ENCODE measurements at regions not wholly inside any gene's neighbourhood (a gene's known extent, or its start where the extent isn't known, plus 50 kb on each side); places are given as distances from the start of the nearest gene placed in this dataset.
A peak's percentile ranks its signal among the peaks of the same experiment; 100 is the strongest.

DNA sequence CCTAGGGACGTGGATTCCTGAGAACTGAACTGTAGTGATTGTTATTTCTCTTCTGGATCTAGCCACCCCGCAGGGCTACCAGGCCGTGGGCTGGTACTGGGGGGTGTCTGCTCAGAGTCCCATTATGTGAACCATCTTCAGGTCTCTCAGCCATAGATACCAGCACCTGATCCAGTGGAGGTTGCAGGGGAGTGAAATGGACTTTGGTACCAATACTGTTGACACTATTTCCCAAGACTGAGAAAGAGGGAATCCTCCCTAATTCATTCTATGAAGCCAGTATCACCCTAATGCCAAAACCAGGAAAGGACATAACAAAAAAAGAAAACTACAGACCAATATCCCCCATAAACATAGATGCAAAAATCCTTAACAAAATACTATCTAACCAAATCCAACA, 237.0 kb upstream of the AGTR1 start:
- H3K9me3 Mint-ChIP-seq = peaks cover 16% of the 10 kb centered on the region

DNA sequence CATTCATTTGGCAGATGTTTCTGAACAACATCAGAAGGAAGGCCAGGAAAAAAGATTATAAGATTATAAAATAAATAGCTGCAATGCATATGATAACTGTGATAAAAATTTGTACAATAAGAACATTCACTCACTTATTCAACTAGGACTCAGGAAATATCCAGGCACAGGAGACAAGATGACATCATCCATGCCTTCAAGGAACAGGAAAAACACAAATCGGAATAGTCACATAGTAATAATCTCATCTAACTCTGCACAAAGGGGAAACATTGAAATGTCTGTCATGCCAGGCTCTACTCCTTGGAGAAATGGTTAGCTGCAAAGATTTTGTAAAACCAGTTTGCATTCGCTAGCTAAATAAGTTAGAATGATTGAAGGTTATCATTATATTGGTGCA, 233.5 kb upstream of the AGTR1 start:
- Mint-ChIP-seq H3K27ac (ENCODE audit: unreplicated experiment) (no peak overlapping the region), H3K4me3 (no peak overlapping the region), H3K36me3 (ENCODE audit: low read depth) (peaks cover 12% of the 10 kb centered on the region), H3K27me3 (ENCODE audit: low read depth) (no peaks in the 10 kb centered on the region), H3K9me3 (peaks cover 14% of the 10 kb centered on the region), H3K4me1 (peaks cover 44% of the 10 kb centered on the region)
- TF ChIP-seq, protein P1, sequence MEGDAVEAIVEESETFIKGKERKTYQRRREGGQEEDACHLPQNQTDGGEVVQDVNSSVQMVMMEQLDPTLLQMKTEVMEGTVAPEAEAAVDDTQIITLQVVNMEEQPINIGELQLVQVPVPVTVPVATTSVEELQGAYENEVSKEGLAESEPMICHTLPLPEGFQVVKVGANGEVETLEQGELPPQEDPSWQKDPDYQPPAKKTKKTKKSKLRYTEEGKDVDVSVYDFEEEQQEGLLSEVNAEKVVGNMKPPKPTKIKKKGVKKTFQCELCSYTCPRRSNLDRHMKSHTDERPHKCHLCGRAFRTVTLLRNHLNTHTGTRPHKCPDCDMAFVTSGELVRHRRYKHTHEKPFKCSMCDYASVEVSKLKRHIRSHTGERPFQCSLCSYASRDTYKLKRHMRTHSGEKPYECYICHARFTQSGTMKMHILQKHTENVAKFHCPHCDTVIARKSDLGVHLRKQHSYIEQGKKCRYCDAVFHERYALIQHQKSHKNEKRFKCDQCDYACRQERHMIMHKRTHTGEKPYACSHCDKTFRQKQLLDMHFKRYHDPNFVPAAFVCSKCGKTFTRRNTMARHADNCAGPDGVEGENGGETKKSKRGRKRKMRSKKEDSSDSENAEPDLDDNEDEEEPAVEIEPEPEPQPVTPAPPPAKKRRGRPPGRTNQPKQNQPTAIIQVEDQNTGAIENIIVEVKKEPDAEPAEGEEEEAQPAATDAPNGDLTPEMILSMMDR (conservative IDR thresholded peaks at IDR 0.05) = no peak
- DNase-seq (ENCODE audit: low read depth, low spot score) = no peak

More for the DNA sequence above, 237.0 kb upstream of the AGTR1 start:
- Mint-ChIP-seq H3K27ac (ENCODE audit: unreplicated experiment) (no peak overlapping the region), H3K4me1 (peaks cover 18% of the 10 kb centered on the region), H3K36me3 (ENCODE audit: low read depth) (peaks cover 18% of the 10 kb centered on the region), H3K27me3 (ENCODE audit: low read depth) (no peaks in the 10 kb centered on the region), H3K4me3 (no peak overlapping the region)
- TF ChIP-seq, protein P1 (conservative IDR thresholded peaks at IDR 0.05) = no peak
- no peak for DNase-seq (ENCODE audit: low read depth, low spot score)

DNA sequence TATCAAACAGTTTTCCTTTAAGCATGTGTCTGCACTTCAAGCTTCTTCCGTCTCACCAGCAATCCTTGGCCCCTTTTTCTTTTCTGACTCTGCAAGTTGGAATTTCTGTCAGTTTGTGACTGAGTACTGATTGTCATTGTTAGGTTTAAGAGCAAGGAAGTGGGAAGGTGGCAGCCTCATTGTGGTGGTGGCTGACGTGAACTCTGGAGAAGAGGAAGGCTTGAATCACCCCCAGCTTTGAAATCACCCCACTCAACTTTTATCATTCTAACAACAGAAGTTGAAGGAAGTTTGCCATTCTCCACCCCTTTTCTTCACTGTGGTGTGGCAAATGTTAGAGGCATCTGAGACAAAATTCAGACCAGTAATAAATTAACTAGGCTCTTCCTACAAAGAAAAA, 231.6 kb upstream of the AGTR1 start:
- TF ChIP-seq, protein P1 (conservative IDR thresholded peaks at IDR 0.05) = no peak
- peak overlapping the region; percentile 92 for H3K27ac Mint-ChIP-seq (ENCODE audit: unreplicated experiment)
- H3K4me1 Mint-ChIP-seq = peaks cover 45% of the 10 kb centered on the region
- H3K4me3 Mint-ChIP-seq = peak overlapping the region; percentile 19
- H3K9me3 Mint-ChIP-seq = peaks cover 7% of the 10 kb centered on the region
- no peak for DNase-seq (ENCODE audit: low read depth, low spot score)
- peaks cover 5% of the 10 kb centered on the region for H3K36me3 Mint-ChIP-seq (ENCODE audit: low read depth)
- no peaks in the 10 kb centered on the region for H3K27me3 Mint-ChIP-seq (ENCODE audit: low read depth)

DNA sequence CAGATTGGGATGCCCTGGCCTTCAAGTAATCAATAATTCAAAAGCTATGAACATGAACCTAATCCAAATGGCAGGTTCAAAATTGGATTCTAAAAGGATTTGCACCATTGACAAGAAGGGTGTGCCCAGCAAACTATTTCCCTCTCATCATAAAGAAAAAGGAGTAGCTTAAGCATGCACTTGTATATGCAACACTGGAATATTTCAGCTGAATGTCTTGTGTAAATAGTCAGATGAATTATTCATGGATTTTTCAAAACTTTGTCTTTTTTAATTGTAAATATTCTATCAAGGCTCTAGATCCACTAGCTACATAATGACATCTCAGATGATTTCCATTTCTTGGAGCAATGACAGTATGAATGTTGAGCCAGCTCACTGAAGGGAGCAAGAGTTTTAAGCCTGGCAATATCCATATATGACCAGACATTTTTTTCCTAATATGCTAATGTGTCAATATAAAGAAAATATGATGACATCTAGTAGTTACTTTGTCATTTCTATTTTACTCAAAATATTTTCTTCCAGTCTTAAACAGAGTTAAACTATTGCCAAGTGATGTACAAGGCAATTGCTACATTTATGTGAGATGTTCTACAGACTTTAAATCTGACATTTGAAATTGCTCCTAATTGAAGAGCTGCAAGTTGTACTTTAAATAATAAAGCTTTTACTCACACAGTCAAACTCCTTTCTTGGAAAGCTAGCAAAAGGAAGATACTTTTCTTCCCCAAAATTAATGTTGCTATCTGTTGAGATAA, 230.5 kb upstream of the AGTR1 start:
- TF ChIP-seq, protein P1 (conservative IDR thresholded peaks at IDR 0.05) = no peak
- no peak overlapping the region for H3K27ac Mint-ChIP-seq (ENCODE audit: unreplicated experiment)

DNA sequence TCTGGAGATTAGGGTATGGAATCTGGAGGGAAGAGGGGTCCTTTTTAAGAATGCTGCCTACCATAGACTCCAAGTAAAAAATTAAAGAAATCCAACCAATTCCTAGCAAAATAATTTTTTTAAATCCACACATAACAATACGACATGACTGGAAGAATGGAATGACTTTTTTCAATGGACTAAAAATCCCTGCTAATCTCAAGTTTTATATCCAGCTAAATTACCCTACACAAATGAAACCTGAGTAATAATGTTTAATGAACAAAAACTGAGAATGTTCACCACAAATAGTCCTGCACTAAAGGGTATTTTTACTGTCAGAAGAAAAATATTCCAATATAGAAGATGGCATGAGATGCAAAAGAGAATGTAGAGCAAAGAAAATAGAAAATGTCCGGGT, 220.3 kb upstream of the AGTR1 start:
- H3K9me3 Mint-ChIP-seq = peaks cover 17% of the 10 kb centered on the region
- H3K4me1 Mint-ChIP-seq = no peaks in the 10 kb centered on the region
- peaks cover 11% of the 10 kb centered on the region for H3K36me3 Mint-ChIP-seq (ENCODE audit: low read depth)
- no peaks in the 10 kb centered on the region for H3K27me3 Mint-ChIP-seq (ENCODE audit: low read depth)
- DNase-seq (ENCODE audit: low read depth, low spot score) = no peak
- H3K27ac Mint-ChIP-seq (ENCODE audit: unreplicated experiment) = no peak overlapping the region
- TF ChIP-seq, protein P1 (conservative IDR thresholded peaks at IDR 0.05) = no peak
- no peak overlapping the region for H3K4me3 Mint-ChIP-seq

More for the DNA sequence above, 230.5 kb upstream of the AGTR1 start:
- peaks cover 45% of the 10 kb centered on the region for H3K4me1 Mint-ChIP-seq
- peaks cover 2% of the 10 kb centered on the region for H3K36me3 Mint-ChIP-seq (ENCODE audit: low read depth)
- H3K9me3 Mint-ChIP-seq = peaks cover 6% of the 10 kb centered on the region
- no peak for DNase-seq (ENCODE audit: low read depth, low spot score)
- no peaks in the 10 kb centered on the region for H3K27me3 Mint-ChIP-seq (ENCODE audit: low read depth)
- no peak overlapping the region for H3K4me3 Mint-ChIP-seq

All from neural crest cell (in vitro differentiated cells).